ENCODE measurements at regions not wholly inside any gene's neighbourhood (a gene's known extent, or its start where the extent isn't known, plus 50 kb on each side); places are given as distances from the start of the nearest gene placed in this dataset.

- H3K27ac Mint-ChIP-seq = no peak overlapping the region
- no peak for DNase-seq
- H3K4me1 Mint-ChIP-seq (ENCODE audit: low read depth) = no peaks in the 10 kb centered on the region
- peaks cover 1% of the 10 kb centered on the region for H3K27me3 Mint-ChIP-seq
- H3K9me3 Mint-ChIP-seq = no peaks in the 10 kb centered on the region
- intact Hi-C loops (cut with micrococcal nuclease) = no loop called here
- ChIA-PET POLR2A (no interaction called here), CTCF (interaction anchor here (1.8 kb wide), 1 partner anchor 14 kb away, joined by 7 read pairs; no protein-coding TSS in a partner anchor)
- H3K4me3 Mint-ChIP-seq = no peak overlapping the region
- no peaks in the 10 kb centered on the region for H3K36me3 Mint-ChIP-seq
Measured at GRCh38 chr4:1534876-1535526, 128.8 kb upstream of the NKX1-1 start.

DNA sequence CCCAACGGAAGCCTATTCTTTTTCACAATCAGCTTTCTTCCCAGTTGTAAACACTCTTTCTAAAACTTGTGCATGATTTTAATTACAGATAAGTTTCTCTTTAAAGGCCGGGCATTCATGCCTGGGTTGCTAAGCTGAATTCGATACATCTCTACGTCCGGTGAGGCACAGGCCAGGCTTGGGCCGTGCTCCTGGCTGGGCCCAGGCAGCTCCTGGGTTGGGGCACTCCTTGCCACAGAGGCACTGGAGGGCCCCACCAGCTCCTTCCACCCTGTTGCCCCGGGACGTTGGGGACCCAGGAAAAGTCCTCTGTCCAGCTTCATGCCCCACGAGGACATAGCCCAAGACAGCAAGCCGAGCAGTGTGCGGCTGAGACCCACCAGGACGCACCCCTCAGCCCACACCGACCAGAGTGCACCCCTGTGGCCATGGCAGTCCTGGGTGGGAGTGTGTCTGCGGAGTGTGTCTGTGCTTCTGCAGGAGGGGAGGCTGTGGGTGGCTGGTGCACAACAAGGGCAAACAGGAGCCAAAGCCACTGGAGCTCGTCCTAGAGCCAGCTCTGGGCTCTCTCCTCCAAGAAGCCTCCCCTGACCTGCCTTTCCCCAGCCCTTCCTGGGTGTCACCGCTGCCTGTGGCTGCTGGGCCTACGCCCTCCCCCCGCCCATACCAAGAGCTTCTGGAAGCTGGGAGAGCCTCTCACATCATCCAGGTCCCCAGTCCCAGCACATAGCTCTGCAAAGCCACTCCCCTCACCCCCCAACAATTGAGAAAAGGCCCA is 128.0 kb upstream of the NKX1-1 start:
- no peaks in the 10 kb centered on the region for H3K9me3 Mint-ChIP-seq
- ChIA-PET POLR2A (no interaction called here), CTCF (interaction anchor here (1.8 kb wide), 1 partner anchor 15 kb away, joined by 7 read pairs; no protein-coding TSS in a partner anchor)
- H3K4me1 Mint-ChIP-seq (ENCODE audit: low read depth) = no peaks in the 10 kb centered on the region
- DNase-seq = no peak
- intact Hi-C loops (cut with micrococcal nuclease) = no loop called here
- H3K4me3 Mint-ChIP-seq = no peak overlapping the region
- no peak overlapping the region for H3K27ac Mint-ChIP-seq
- peaks cover 1% of the 10 kb centered on the region for H3K27me3 Mint-ChIP-seq
- H3K36me3 Mint-ChIP-seq = no peaks in the 10 kb centered on the region

DNA sequence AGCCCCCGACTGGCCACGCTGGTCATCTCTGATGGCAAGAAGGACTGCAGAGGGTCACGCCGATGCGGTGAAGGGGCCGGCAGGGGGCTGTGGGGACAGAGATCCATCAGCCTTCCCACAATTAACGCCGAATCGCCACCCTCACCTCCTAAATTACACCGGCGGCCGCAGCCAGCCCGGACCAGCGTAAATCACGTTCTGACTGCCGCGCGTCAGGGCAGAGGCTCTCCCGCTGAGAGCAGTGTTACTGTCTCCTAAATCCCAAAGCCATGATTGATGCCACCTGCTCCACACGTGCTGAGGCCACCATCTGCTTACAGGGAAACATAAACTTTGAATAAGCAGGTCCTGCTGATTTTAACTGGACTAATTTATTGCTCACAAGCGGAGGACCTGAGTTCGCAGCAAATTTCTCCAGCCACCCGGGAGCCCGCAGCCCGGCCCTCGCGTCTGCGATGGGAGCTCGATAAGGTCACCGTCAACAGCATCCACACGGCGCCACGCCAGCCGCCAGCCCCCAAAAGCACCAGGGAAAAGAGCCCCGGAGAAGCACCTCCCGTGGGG is 127.3 kb upstream of the NKX1-1 start:
- Mint-ChIP-seq H3K27ac (no peak overlapping the region), H3K4me1 (ENCODE audit: low read depth) (no peaks in the 10 kb centered on the region)

DNA sequence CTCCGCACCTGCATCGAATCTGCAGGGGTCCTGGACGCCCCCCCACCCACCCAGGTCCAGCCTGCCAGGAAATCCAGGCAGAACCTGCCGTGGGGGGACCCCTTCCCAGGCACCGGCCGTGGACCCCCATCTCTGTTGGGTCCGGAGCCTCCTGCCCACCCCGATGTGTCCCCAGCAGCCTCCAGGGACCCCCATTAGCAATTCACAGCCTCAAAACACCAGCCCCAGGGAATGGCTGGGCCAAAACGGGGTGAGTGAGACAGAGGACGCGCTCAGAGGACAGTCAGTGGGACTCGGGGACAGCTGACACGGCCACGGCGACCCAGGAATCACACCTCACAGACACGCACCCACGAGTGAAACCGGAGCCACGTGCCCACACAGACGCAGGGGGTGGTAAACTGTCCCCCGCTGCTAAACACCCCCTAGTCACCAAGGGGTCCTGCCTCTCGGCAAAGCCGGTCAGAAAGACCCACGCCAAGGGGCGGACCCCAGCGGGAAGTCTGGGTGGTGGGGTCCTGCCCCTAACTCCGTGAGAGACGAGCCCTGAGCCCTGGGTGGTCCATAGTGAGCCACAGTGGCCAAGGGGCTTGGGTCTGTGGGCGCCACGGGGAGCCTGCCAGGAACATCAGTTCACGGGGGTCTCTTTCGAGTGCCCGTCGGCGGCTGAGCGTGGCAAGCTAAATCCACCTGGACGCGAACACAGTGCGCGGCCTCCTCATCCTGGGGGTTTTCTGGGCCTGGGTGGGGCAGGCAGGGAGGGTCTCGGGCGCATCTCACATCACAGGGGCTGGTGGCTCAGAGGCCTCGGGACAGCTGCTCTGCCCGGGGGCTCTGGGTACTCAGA is 126.5 kb upstream of the NKX1-1 start:
- H3K4me3 Mint-ChIP-seq = no peak overlapping the region
- no peak overlapping the region for H3K27ac Mint-ChIP-seq
- POLR2A ChIA-PET = no interaction called here
- peaks cover 13% of the 10 kb centered on the region for H3K27me3 Mint-ChIP-seq
- H3K4me1 Mint-ChIP-seq (ENCODE audit: low read depth) = no peaks in the 10 kb centered on the region
- DNase-seq = no peak
- H3K36me3 Mint-ChIP-seq = no peaks in the 10 kb centered on the region
- intact Hi-C loops (cut with micrococcal nuclease) = no loop called here
- CTCF ChIA-PET = no interaction called here
- no peaks in the 10 kb centered on the region for H3K9me3 Mint-ChIP-seq

More for the DNA sequence above, 127.3 kb upstream of the NKX1-1 start:
- Mint-ChIP-seq H3K9me3 (no peaks in the 10 kb centered on the region), H3K4me3 (no peak overlapping the region), H3K27me3 (peaks cover 5% of the 10 kb centered on the region), H3K36me3 (no peaks in the 10 kb centered on the region)
- CTCF ChIA-PET = interaction anchor here (1.8 kb wide), 1 partner anchor 15 kb away, joined by 7 read pairs; no protein-coding TSS in a partner anchor
- no peak for DNase-seq
- intact Hi-C loops (cut with micrococcal nuclease) = no loop called here
- POLR2A ChIA-PET = no interaction called here

- Mint-ChIP-seq H3K27me3 (peaks cover 13% of the 10 kb centered on the region), H3K27ac (no peak overlapping the region), H3K4me1 (ENCODE audit: low read depth) (no peaks in the 10 kb centered on the region), H3K9me3 (no peaks in the 10 kb centered on the region), H3K36me3 (no peaks in the 10 kb centered on the region), H3K4me3 (no peak overlapping the region)
- intact Hi-C loops (cut with micrococcal nuclease) = no loop called here
- ChIA-PET POLR2A (no interaction called here), CTCF (no interaction called here)
- DNase-seq = no peak
Measured at GRCh38 chr4:1531683-1532548, 125.7 kb upstream of the NKX1-1 start.

DNA sequence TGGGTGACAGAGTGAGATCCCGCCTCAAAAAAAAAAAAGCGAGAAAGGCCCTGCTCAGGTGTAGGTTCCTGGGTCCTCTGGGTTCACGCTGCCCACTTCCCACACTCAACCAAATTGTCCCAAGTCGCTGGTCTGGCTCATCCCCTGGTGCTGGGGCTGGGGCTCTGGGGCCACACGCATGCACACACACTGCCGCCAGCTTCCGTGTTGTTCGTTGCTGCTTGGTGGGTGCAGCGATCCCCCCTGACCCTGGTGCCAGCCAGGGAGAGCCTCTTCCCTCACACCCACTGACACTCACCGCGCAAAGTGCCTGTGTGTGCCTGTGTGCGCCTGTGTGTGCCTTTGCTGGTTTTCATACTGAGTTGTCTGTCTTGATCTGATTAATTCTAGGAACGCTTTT is 124.1 kb upstream of the NKX1-1 start:
- no peaks in the 10 kb centered on the region for H3K4me1 Mint-ChIP-seq (ENCODE audit: low read depth)
- peaks cover 2% of the 10 kb centered on the region for H3K9me3 Mint-ChIP-seq
- ChIA-PET CTCF (interaction anchor here (0.8 to 1.3 kb wide), 2 partner anchors 17 to 19 kb away, joined by 3 read pairs; no protein-coding TSS in a partner anchor), POLR2A (no interaction called here)
- no peak overlapping the region for H3K27ac Mint-ChIP-seq
- H3K4me3 Mint-ChIP-seq = no peak overlapping the region
- intact Hi-C loops (cut with micrococcal nuclease) = no loop called here
- peaks cover 18% of the 10 kb centered on the region for H3K27me3 Mint-ChIP-seq
- no peaks in the 10 kb centered on the region for H3K36me3 Mint-ChIP-seq
- DNase-seq = no peak

GRCh38 chr4:1524761-1525160 is 118.5 kb upstream of the NKX1-1 start:
- Mint-ChIP-seq H3K27ac (no peak overlapping the region), H3K4me1 (ENCODE audit: low read depth) (peaks cover 4% of the 10 kb centered on the region), H3K9me3 (peaks cover 3% of the 10 kb centered on the region), H3K27me3 (peaks cover 24% of the 10 kb centered on the region), H3K36me3 (no peaks in the 10 kb centered on the region), H3K4me3 (no peak overlapping the region)
- ChIA-PET POLR2A (no interaction called here), CTCF (no interaction called here)
- intact Hi-C loops (cut with micrococcal nuclease) = no loop called here
- DNase-seq = no peak

GRCh38 chr4:1523907-1524636 is 117.8 kb upstream of the NKX1-1 start:
- intact Hi-C loops (cut with micrococcal nuclease) = no loop called here
- no peaks in the 10 kb centered on the region for H3K36me3 Mint-ChIP-seq
- no peak overlapping the region for H3K4me3 Mint-ChIP-seq
- H3K9me3 Mint-ChIP-seq = peaks cover 3% of the 10 kb centered on the region
- POLR2A ChIA-PET = no interaction called here
- no peak overlapping the region for H3K27ac Mint-ChIP-seq
- DNase-seq = no peak
- H3K4me1 Mint-ChIP-seq (ENCODE audit: low read depth) = peaks cover 6% of the 10 kb centered on the region
- CTCF ChIA-PET = no interaction called here
- peaks cover 25% of the 10 kb centered on the region for H3K27me3 Mint-ChIP-seq

GRCh38 chr4:1523506-1523905 is 117.3 kb upstream of the NKX1-1 start:
- no peak for DNase-seq
- H3K27me3 Mint-ChIP-seq = peaks cover 21% of the 10 kb centered on the region
- H3K4me3 Mint-ChIP-seq = no peak overlapping the region
- H3K36me3 Mint-ChIP-seq = no peaks in the 10 kb centered on the region
- H3K4me1 Mint-ChIP-seq (ENCODE audit: low read depth) = peaks cover 6% of the 10 kb centered on the region
- ChIA-PET CTCF (no interaction called here), POLR2A (no interaction called here)
- H3K9me3 Mint-ChIP-seq = peaks cover 3% of the 10 kb centered on the region
- no peak overlapping the region for H3K27ac Mint-ChIP-seq
- intact Hi-C loops (cut with micrococcal nuclease) = no loop called here

- DNase-seq = no peak
Measured at GRCh38 chr4:1523033-1523432, 116.8 kb upstream of the NKX1-1 start.

DNA sequence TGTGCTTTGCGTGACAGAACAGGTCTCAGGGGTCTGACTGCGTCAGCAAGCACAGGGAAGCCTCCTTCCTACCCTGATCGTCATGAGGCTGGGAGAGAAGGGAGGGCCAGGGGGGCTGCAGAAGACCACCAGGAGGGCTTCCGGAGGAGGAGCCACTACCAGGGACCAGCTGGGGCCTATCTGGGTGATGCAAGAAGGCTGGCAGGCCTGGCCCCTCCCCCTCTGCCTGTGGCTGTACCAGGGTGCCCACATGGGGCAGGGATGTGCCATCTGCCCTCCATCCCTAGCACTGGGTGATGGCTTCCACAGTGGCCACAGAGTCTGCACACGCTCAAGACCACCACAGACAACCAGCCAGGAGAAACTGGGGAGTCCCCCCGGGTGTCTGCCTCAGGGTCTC is 116.4 kb upstream of the NKX1-1 start:
- intact Hi-C loops (cut with micrococcal nuclease) = no loop called here
- Mint-ChIP-seq H3K9me3 (peaks cover 3% of the 10 kb centered on the region), H3K36me3 (no peaks in the 10 kb centered on the region), H3K4me3 (no peak overlapping the region), H3K27ac (no peak overlapping the region), H3K4me1 (ENCODE audit: low read depth) (peaks cover 6% of the 10 kb centered on the region), H3K27me3 (peaks cover 14% of the 10 kb centered on the region)
- CTCF ChIA-PET = interaction anchor here (2.0 kb wide), 1 partner anchor 9 kb away, joined by 9 read pairs; no protein-coding TSS in a partner anchor
- POLR2A ChIA-PET = no interaction called here
- DNase-seq = no peak

More at GRCh38 chr4:1523033-1523432, 116.8 kb upstream of the NKX1-1 start:
- no peak overlapping the region for H3K4me3 Mint-ChIP-seq
- no peak overlapping the region for H3K27ac Mint-ChIP-seq
- CTCF ChIA-PET = interaction anchor here (2.0 kb wide), 1 partner anchor 10 kb away, joined by 9 read pairs; no protein-coding TSS in a partner anchor
- peaks cover 6% of the 10 kb centered on the region for H3K4me1 Mint-ChIP-seq (ENCODE audit: low read depth)
- POLR2A ChIA-PET = no interaction called here
- peaks cover 17% of the 10 kb centered on the region for H3K27me3 Mint-ChIP-seq
- peaks cover 3% of the 10 kb centered on the region for H3K9me3 Mint-ChIP-seq
- intact Hi-C loops (cut with micrococcal nuclease) = no loop called here
- no peaks in the 10 kb centered on the region for H3K36me3 Mint-ChIP-seq

Data from activated CD4-positive, alpha-beta memory T cell treated with anti-CD3 and anti-CD28 coated beads for 36 hours (primary cell).